HCT116 (cell line): ENCODE measurements at regions not wholly inside any gene's neighbourhood (a gene's known extent, or its start where the extent isn't known, plus 50 kb on each side); places are given as distances from the start of the nearest gene placed in this dataset.

Experiments used
- ATAC-seq: fragments of 200-7000 bp; cut with Tn5 transposase; 2 replicates; pipeline ENCODE4 v1.9.1; 2020; ENCODE audit warnings: mild to moderate bottlenecking, moderate library complexity
- BruUV-seq: library from RNA; stranded (reverse); fragments of 400-500 nt; replicated peaks from 2 replicates; lab custom pipeline; 2021; lab: Mats Ljungman, UMichigan
- CTCF ChIA-PET: fragments of 300-600 bp; sonication (Branson Sonifier 250); formaldehyde crosslinking; loops from one replicate; lab custom pipeline; 2021; ENCODE audit warnings: antibody characterized with exemption; lab: Charles Lee
- POLR2A ChIA-PET: fragments of 300-600, 350-600 bp; sonication (Branson Sonifier 250); formaldehyde crosslinking; loops from one replicate; lab custom pipeline; 2021; ENCODE audit warnings: antibody characterized with exemption; lab: Charles Lee
- RAD21 ChIA-PET, 2 experiments: fragments of 300-600 bp; sonication (Branson Sonifier 250); formaldehyde crosslinking; loops; one replicate each; lab custom pipeline; 2023; ENCODE audit warnings: low total read pairs in 2 of 2; ENCODE audit not compliant: uncharacterized antibody in 2 of 2, unreplicated experiment in 2 of 2, low non-redundant PET in 1 of 2; lab: Charles Lee
- DNase-seq: peaks from one replicate; pipeline ENCODE4 v3.0.0-alpha.2; 2010; ENCODE audit warnings: low read depth, low spot score
- H2AFZ ChIP-seq: fragments of 200-600 bp; shearing (Covaris generic), sonication (generic); 2 replicates; pipeline ENCODE4 v1.6.1; 2017; ENCODE audit warnings: low read depth, mixed run types, mixed read lengths, antibody characterized with exemption, low read length; ENCODE audit not compliant: poor library complexity, severe bottlenecking
- H3K27ac ChIP-seq: 2 replicates; pipeline ENCODE4 v1.5.1; 2012; ENCODE audit warnings: low read depth, low read length
- H3K27me3 ChIP-seq: fragments of 200-600 bp; sonication (generic); 2 replicates; pipeline ENCODE4 v1.6.1; 2016; ENCODE audit warnings: mixed run types, low read length, mixed read lengths; ENCODE audit not compliant: insufficient read depth
- H3K36me3 ChIP-seq, 2 experiments: fragments of 200-500 bp in 1 of 2; fragments of 200-600 bp in 1 of 2; sonication (Bioruptor generic) in 1 of 2; sonication (generic) in 1 of 2; 2 replicates each; pipeline versions ENCODE4 v1.5.1 to v1.6.1; 2014 to 2016; ENCODE audit warnings: low read length in 2 of 2, inconsistent platforms in 1 of 2, mixed read lengths in 1 of 2, mixed run types in 1 of 2; ENCODE audit not compliant: insufficient read depth in 2 of 2, control insufficient read depth in 1 of 2
- H3K4me1 ChIP-seq, 2 experiments: fragments of 200-600 bp in 1 of 2; sonication (generic) in 1 of 2; 2 replicates each; pipeline versions ENCODE4 v1.5.1 to v1.6.1; 2012 to 2017; ENCODE audit warnings: low read length in 2 of 2, inconsistent platforms in 1 of 2, mild to moderate bottlenecking in 1 of 2, mixed read lengths in 1 of 2, mixed run types in 1 of 2, moderate library complexity in 1 of 2; ENCODE audit not compliant: insufficient read depth in 2 of 2, control insufficient read depth in 1 of 2
- H3K4me2 ChIP-seq: fragments of 200-600 bp; sonication (generic); 2 replicates; pipeline ENCODE4 v1.6.1; 2017; ENCODE audit warnings: mixed run types, low read length, mixed read lengths
- H3K4me3 ChIP-seq, 2 experiments: fragments of 200-600 bp in 1 of 2; sonication (generic) in 1 of 2; replicated peaks in 1 of 2; 2 replicates each; pipeline ENCODE4 v1.5.1; 2011 to 2016; ENCODE audit warnings: low read length in 2 of 2, control low read depth in 1 of 2, low read depth in 1 of 2, mild to moderate bottlenecking in 1 of 2, mixed read lengths in 1 of 2, mixed run types in 1 of 2
- H3K79me2 ChIP-seq: fragments of 200-600 bp; sonication (generic); 2 replicates; pipeline ENCODE4 v1.6.1; 2017; ENCODE audit warnings: mild to moderate bottlenecking, mixed run types, low read length, moderate library complexity, mixed read lengths; ENCODE audit not compliant: insufficient read depth
- H3K9ac ChIP-seq: fragments of 200-600 bp; sonication (generic); 2 replicates; pipeline ENCODE4 v1.6.1; 2016; ENCODE audit warnings: low read length, mixed read lengths
- H3K9me2 ChIP-seq: fragments of 200-600 bp; sonication (generic), shearing (Covaris generic); 2 replicates; pipeline ENCODE4 v1.6.1; 2017; ENCODE audit warnings: mixed run types, mild to moderate bottlenecking, moderate library complexity; ENCODE audit not compliant: insufficient read depth
- H3K9me3 ChIP-seq, 2 experiments: fragments of 200-500 bp in 1 of 2; fragments of 200-600 bp in 1 of 2; sonication (Bioruptor generic) in 1 of 2; sonication (generic) in 1 of 2; 2 replicates each; pipeline ENCODE4 v1.6.1; 2014 to 2017; ENCODE audit warnings: low read length in 2 of 2, mixed read lengths in 2 of 2, inconsistent platforms in 1 of 2, low read depth in 1 of 2, mild to moderate bottlenecking in 1 of 2, mixed run types in 1 of 2, moderate library complexity in 1 of 2; ENCODE audit not compliant: control insufficient read depth in 1 of 2, insufficient read depth in 1 of 2
- H4K20me1 ChIP-seq: fragments of 200-600 bp; sonication (generic), shearing (Covaris generic); 2 replicates; pipeline ENCODE4 v1.6.1; 2017; ENCODE audit warnings: mixed run types, mild to moderate bottlenecking, moderate library complexity; ENCODE audit not compliant: insufficient read depth
- CEBPB ChIP-seq: IDR thresholded peaks from 2 replicates; pipeline ENCODE4 v1.6.1; 2012; ENCODE audit warnings: low read depth
- CTCF ChIP-seq, 3 experiments: fragments of 200-600 bp in 1 of 3; sonication (generic) in 1 of 3; IDR thresholded peaks in 2 of 3; conservative IDR thresholded peaks in 1 of 3; 2 replicates each; pipeline ENCODE4 v1.5.1; 2012 to 2017; ENCODE audit warnings: low read depth in 2 of 3, low read length in 2 of 3, antibody characterized with exemption in 1 of 3, borderline replicate concordance in 1 of 3, control low read depth in 1 of 3, mild to moderate bottlenecking in 1 of 3, mixed read lengths in 1 of 3, mixed run types in 1 of 3, moderate library complexity in 1 of 3; ENCODE audit not compliant: insufficient read depth in 1 of 3
- EGR1 ChIP-seq: IDR thresholded peaks from 2 replicates; pipeline ENCODE4 v1.6.1; 2012; ENCODE audit warnings: low read depth
- ELF1 ChIP-seq: IDR thresholded peaks from 2 replicates; pipeline ENCODE4 v1.6.1; 2012; ENCODE audit warnings: low read depth, borderline replicate concordance
- EZH2 ChIP-seq: fragments of 200-600 bp; sonication (generic); IDR thresholded peaks from 2 replicates; pipeline ENCODE4 v1.6.1; 2017; ENCODE audit warnings: antibody characterized with exemption, mixed run types
- FOSL1 ChIP-seq: IDR thresholded peaks from 2 replicates; pipeline ENCODE4 v1.6.1; 2012; ENCODE audit warnings: low read depth
- POLR2A ChIP-seq: IDR thresholded peaks from 2 replicates; pipeline ENCODE4 v1.7.0; 2011; ENCODE audit warnings: borderline replicate concordance; ENCODE audit not compliant: insufficient read depth, insufficient read length; ENCODE audit errors: extremely low read depth
- POLR2AphosphoS5 ChIP-seq: IDR thresholded peaks from 2 replicates; pipeline ENCODE4 v1.6.1; 2011; ENCODE audit warnings: mild to moderate bottlenecking, low read depth, low read length, moderate library complexity
- RAD21 ChIP-seq: IDR thresholded peaks from 2 replicates; pipeline ENCODE4 v1.6.1; 2012; ENCODE audit warnings: low read depth, mild to moderate bottlenecking
- SP1 ChIP-seq: IDR thresholded peaks from 2 replicates; pipeline ENCODE4 v1.6.1; 2012; ENCODE audit warnings: low read depth
- SRF ChIP-seq: IDR thresholded peaks from 2 replicates; pipeline ENCODE4 v1.6.1; 2012; ENCODE audit warnings: low read depth
- TCF7L2 ChIP-seq: IDR thresholded peaks from 2 replicates; pipeline ENCODE4 v1.7.0; 2011; ENCODE audit warnings: borderline replicate concordance, inconsistent platforms; ENCODE audit not compliant: insufficient read depth, insufficient read length; ENCODE audit errors: extremely low read depth
- YY1 ChIP-seq: IDR thresholded peaks from 2 replicates; pipeline ENCODE4 v1.6.1; 2011; ENCODE audit warnings: low read length, low read depth, moderate library complexity, mild to moderate bottlenecking; ENCODE audit not compliant: insufficient replicate concordance; ENCODE audit errors: extremely low read depth
- intact Hi-C: fragments of 100-400 bp; cut with micrococcal nuclease; formaldehyde crosslinking; loops from 2 replicates; pipeline ENCODE4 v1.10.0; 2022

DNA sequence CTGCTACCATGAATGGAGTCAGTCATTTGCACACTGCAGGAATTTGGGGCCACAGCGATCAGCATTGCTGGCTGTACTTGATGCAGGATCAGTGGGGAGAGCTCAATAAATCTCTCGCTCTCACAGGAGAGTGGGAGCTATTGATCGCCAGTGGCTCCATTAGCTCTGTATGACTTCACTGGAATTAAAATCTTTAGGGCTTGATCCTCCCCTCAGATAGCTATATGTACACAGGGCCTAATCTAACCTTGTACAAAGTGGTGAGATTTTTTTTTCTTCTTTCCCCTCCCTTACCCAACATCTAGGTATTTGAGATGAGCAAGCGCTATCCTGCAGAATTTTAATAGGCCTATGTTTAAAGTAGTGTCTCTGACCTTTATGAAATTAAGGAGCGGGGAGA, 84.9 kb downstream of the IZUMO3 start:
- no TSS peak for BruUV-seq
- H2AFZ ChIP-seq: no peak overlapping the region
- ChIA-PET CTCF (no interaction called here), POLR2A (no interaction called here)
- no peaks in the 10 kb centered on the region for H3K79me2 ChIP-seq
- no peak for ATAC-seq
- H3K4me2 ChIP-seq: no peak overlapping the region
- no peak overlapping the region for H3K27ac ChIP-seq
- no peak for TF ChIP-seq RAD21
- TF ChIP-seq EGR1: no peak
- TF ChIP-seq TCF7L2: no peak
- no peak for TF ChIP-seq SRF
- no peak for TF ChIP-seq POLR2AphosphoS5
- no peak for TF ChIP-seq EZH2
- TF ChIP-seq SP1: no peak
- TF ChIP-seq ELF1: no peak
- no peak for TF ChIP-seq YY1
- TF ChIP-seq POLR2A: no peak
- no peak for TF ChIP-seq CEBPB
- TF ChIP-seq CTCF (IDR thresholded peaks at IDR 0.05 in 2 of 3, conservative IDR thresholded peaks at IDR 0.05 in 1 of 3; ENCODE audit: borderline replicate concordance in 1 of 3, insufficient read depth in 1 of 3, low read depth in 2 of 3, low read length in 2 of 3): no peak
- TF ChIP-seq FOSL1: no peak
- TF ChIP-seq, all 23 proteins: peak for 0
- no peaks in the 10 kb centered on the region for H3K27me3 ChIP-seq
- intact Hi-C loops: no loop called here
- H3K4me1 ChIP-seq: no peaks in the 10 kb centered on the region
- peaks cover 2 to 37% of the 10 kb centered on the region in 2 experiments; a peak in 3 of 4 replicates for H3K9me3 ChIP-seq
- H3K4me3 ChIP-seq: no peak overlapping the region
- H3K9ac ChIP-seq: no peak overlapping the region
- no peak for DNase-seq
- RAD21 ChIA-PET: no interaction called here
- H4K20me1 ChIP-seq: no peaks in the 10 kb centered on the region
- H3K9me2 ChIP-seq: no peaks in the 10 kb centered on the region
- H3K36me3 ChIP-seq: no peaks in the 10 kb centered on the region
